B cell (primary cell): ENCODE measurements at regions not wholly inside any gene's neighbourhood (a gene's known extent, or its start where the extent isn't known, plus 50 kb on each side); places are given as distances from the start of the nearest gene placed in this dataset.

Experiments used
- ATAC-seq: fragments of 200-7000 bp; cut with Tn5 transposase; one replicate; pipeline ENCODE4 v1.10.0; 2021; ENCODE audit warnings: low read depth, mild to moderate bottlenecking, moderate number of reproducible peaks, moderate library complexity
- CTCF ChIA-PET: fragments of 350-600 bp; sonication (Branson Sonifier 250); formaldehyde crosslinking; loops from one replicate; lab custom pipeline; 2021; ENCODE audit warnings: antibody characterized with exemption, inconsistent platforms; lab: Charles Lee
- POLR2A ChIA-PET: fragments of 350-600 bp; sonication (Branson Sonifier 250); formaldehyde crosslinking; loops from one replicate; lab custom pipeline; 2021; ENCODE audit warnings: antibody characterized with exemption; lab: Charles Lee
- DNase-seq: peaks from one replicate; pipeline ENCODE4 v3.0.0; 2013
- H2AFZ ChIP-seq: 2 replicates; pipeline ENCODE4 v1.6.1; 2012; ENCODE audit warnings: mild to moderate bottlenecking, low read depth, low read length; ENCODE audit not compliant: insufficient read depth, poor library complexity, severe bottlenecking
- H3K27ac ChIP-seq, 2 donors: 1 replicate in 1 of 2; 2 replicates in 1 of 2; pipeline ENCODE4 v1.5.1; 2012 to 2013; ENCODE audit warnings: low read length in 2 of 2, mild to moderate bottlenecking in 2 of 2, moderate library complexity in 1 of 2
- H3K27me3 ChIP-seq, 4 experiments: fragments of 200-600 bp in 1 of 4; sonication (generic) in 1 of 4; replicated peaks in 1 of 4; 1 replicate in 2 of 4; 2 replicates in 2 of 4; pipeline versions ENCODE4 v1.6.1 to v1.7.0; 2013 to 2016; ENCODE audit warnings: low read length in 3 of 4, mild to moderate bottlenecking in 2 of 4, mixed read lengths in 1 of 4, moderate library complexity in 1 of 4; ENCODE audit not compliant: insufficient read depth in 4 of 4, control insufficient read depth in 3 of 4; ENCODE audit errors: control extremely low read depth in 1 of 4
- H3K36me3 ChIP-seq, 2 experiments: replicated peaks in 1 of 2; 1 replicate in 1 of 2; 2 replicates in 1 of 2; pipeline versions ENCODE4 v1.6.1 to v1.7.1; 2013; ENCODE audit warnings: low read length in 1 of 2; ENCODE audit not compliant: insufficient read depth in 2 of 2, control insufficient read depth in 1 of 2; ENCODE audit errors: control extremely low read depth in 1 of 2, extremely low read depth in 1 of 2
- H3K4me1 ChIP-seq, 2 donors: fragments of 200-600 bp in 1 of 2; sonication (generic) in 1 of 2; 1 replicate in 1 of 2; 2 replicates in 1 of 2; pipeline versions ENCODE4 v1.5.1 to v1.6.1; 2013 to 2017; ENCODE audit warnings: low read length in 2 of 2; ENCODE audit not compliant: control insufficient read depth in 2 of 2, insufficient read depth in 2 of 2
- H3K4me2 ChIP-seq: replicated peaks from 2 replicates; pipeline ENCODE3; 2012; ENCODE audit warnings: mild to moderate bottlenecking, low read depth, low read length; ENCODE audit not compliant: poor library complexity, severe bottlenecking
- H3K4me3 ChIP-seq, 5 experiments: fragments of 200-600 bp in 1 of 5; sonication (generic) in 1 of 5; 1 replicate in 3 of 5; 2 replicates in 2 of 5; pipeline versions ENCODE4 v1.5.1 to v1.7.0; 2011 to 2016; ENCODE audit warnings: low read length in 4 of 5, mild to moderate bottlenecking in 4 of 5, low read depth in 2 of 5, control low read depth in 1 of 5, moderate library complexity in 1 of 5; ENCODE audit not compliant: insufficient read depth in 1 of 5; ENCODE audit errors: control extremely low read depth in 1 of 5, extremely low read depth in 1 of 5
- H3K79me2 ChIP-seq: fragments of 200-600 bp; sonication (generic); one replicate; pipeline ENCODE4 v1.6.0; 2016; ENCODE audit warnings: low read length; ENCODE audit not compliant: control insufficient read depth, insufficient read depth
- H3K9ac ChIP-seq: fragments of 200-600 bp; sonication (generic); 2 replicates; pipeline ENCODE4 v1.6.1; 2017; ENCODE audit warnings: mild to moderate bottlenecking, low read length, moderate library complexity
- H3K9me3 ChIP-seq, 3 donors: one replicate each; pipeline versions ENCODE4 v1.6.1 to v1.7.1; 2013; ENCODE audit warnings: low read length in 2 of 3; ENCODE audit not compliant: control insufficient read depth in 2 of 3, insufficient read depth in 1 of 3; ENCODE audit errors: control extremely low read depth in 1 of 3
- H4K20me1 ChIP-seq: 2 replicates; pipeline ENCODE4 v1.6.0; 2012; ENCODE audit warnings: mild to moderate bottlenecking, low read length; ENCODE audit not compliant: insufficient read depth, control insufficient read depth, poor library complexity, severe bottlenecking
- H3K27ac Mint-ChIP-seq: one replicate; pipeline ENCODE4 v1.8.0; 2021; ENCODE audit warnings: mixed read lengths
- H3K27me3 Mint-ChIP-seq: one replicate; pipeline ENCODE4 v1.8.0; 2021; ENCODE audit warnings: mixed read lengths
- H3K4me1 Mint-ChIP-seq: one replicate; pipeline ENCODE4 v1.8.0; 2021; ENCODE audit warnings: mixed read lengths
- H3K4me3 Mint-ChIP-seq: one replicate; pipeline ENCODE4 v1.8.0; 2021; ENCODE audit warnings: mixed read lengths
- H3K9me3 Mint-ChIP-seq: one replicate; pipeline ENCODE4 v1.8.0; 2022; ENCODE audit warnings: mixed read lengths; ENCODE audit not compliant: insufficient read depth
- EZH2 ChIP-seq: IDR thresholded peaks from 2 replicates; pipeline ENCODE4 v1.6.1; 2012; ENCODE audit warnings: borderline replicate concordance, low read depth, mild to moderate bottlenecking, moderate library complexity, low read length; ENCODE audit not compliant: insufficient read depth, poor library complexity, severe bottlenecking
- WGBS: methylation state at CpG from one replicate; pipeline ENCODE4 v1.1.5; 2013; ENCODE audit warnings: missing lambda C conversion rate; ENCODE audit not compliant: insufficient coverage; 5-methylcytosine and 5-hydroxymethylcytosine counted together
- intact Hi-C: fragments of 100-400 bp; cut with micrococcal nuclease; formaldehyde crosslinking; loops from one replicate; pipeline ENCODE4 v1.10.0; 2022
- TF ChIP-seq, protein P1 (sequence below): fragments of 200-600 bp; IDR thresholded peaks from one replicate; pipeline ENCODE4 v1.8.0; 2022; ENCODE audit warnings: antibody characterized with exemption, mild to moderate bottlenecking

DNA sequence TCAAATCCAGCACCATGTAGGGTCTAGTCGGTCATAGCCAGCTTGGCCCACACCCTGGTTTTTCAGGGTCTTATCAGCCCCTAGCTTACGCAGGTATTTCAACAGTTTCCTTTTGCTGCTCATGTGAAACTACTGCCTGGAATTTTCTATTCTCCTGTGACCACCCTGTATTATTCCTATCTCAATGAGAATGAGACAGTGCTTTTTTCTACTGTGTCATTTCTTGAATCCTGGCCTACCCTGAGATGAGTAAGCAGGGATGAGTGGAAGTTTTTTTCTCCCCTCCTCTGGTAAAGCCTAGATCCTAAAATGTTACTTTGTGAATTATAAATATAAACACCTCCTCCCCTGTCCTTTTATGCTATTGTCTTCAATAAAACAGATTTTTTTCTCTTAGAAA is 62.7 kb upstream of the ARID2 start:
- no peaks in the 10 kb centered on the region for H3K36me3 ChIP-seq
- ATAC-seq: no peak
- H3K4me2 ChIP-seq: no peak overlapping the region
- DNase-seq: no peak
- Mint-ChIP-seq H3K4me3 (no peak overlapping the region), H3K4me1 (peaks cover 23% of the 10 kb centered on the region), H3K27me3 (peaks cover 4% of the 10 kb centered on the region), H3K9me3 (no peaks in the 10 kb centered on the region), H3K27ac (no peak overlapping the region)
- H3K9ac ChIP-seq: no peak overlapping the region
- no peaks in the 10 kb centered on the region for H4K20me1 ChIP-seq
- H3K4me1 ChIP-seq: peaks cover 27 to 28% of the 10 kb centered on the region in 2 donors
- H3K9me3 ChIP-seq: no peaks in the 10 kb centered on the region
- H3K27ac ChIP-seq: no peak overlapping the region
- CTCF ChIA-PET: no interaction called here
- no peak overlapping the region for H3K4me3 ChIP-seq
- intact Hi-C loops: loop anchor here (5.0 kb wide), 1 partner anchor 90 kb away; no protein-coding TSS in a partner anchor
- H3K27me3 ChIP-seq: no peaks in the 10 kb centered on the region
- POLR2A ChIA-PET: no interaction called here
- TF ChIP-seq EZH2: no peak
- TF ChIP-seq, protein P1, sequence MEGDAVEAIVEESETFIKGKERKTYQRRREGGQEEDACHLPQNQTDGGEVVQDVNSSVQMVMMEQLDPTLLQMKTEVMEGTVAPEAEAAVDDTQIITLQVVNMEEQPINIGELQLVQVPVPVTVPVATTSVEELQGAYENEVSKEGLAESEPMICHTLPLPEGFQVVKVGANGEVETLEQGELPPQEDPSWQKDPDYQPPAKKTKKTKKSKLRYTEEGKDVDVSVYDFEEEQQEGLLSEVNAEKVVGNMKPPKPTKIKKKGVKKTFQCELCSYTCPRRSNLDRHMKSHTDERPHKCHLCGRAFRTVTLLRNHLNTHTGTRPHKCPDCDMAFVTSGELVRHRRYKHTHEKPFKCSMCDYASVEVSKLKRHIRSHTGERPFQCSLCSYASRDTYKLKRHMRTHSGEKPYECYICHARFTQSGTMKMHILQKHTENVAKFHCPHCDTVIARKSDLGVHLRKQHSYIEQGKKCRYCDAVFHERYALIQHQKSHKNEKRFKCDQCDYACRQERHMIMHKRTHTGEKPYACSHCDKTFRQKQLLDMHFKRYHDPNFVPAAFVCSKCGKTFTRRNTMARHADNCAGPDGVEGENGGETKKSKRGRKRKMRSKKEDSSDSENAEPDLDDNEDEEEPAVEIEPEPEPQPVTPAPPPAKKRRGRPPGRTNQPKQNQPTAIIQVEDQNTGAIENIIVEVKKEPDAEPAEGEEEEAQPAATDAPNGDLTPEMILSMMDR: no peak
- no peak overlapping the region for H2AFZ ChIP-seq
- no peaks in the 10 kb centered on the region for H3K79me2 ChIP-seq
- 100% methylated on average over 1 of the region's 2 CpGs for WGBS

DNA sequence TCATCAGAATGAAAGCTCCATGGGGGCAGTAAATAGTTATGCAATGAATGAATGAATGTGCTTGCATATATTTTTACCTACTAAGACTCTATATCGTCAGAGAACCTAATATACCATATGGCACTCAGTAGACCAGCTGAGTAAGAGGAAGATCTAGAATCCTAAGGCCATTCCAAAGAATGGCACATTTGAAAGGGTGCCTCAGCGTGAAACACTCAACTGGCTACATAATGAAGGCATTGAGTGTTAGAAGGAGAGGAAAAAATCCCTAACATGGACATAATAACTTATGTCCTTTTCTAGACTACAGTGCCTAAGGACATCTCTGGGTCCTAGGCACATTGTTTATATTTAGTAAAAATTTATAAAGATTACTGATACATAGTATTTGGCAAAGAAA is 61.7 kb upstream of the ARID2 start:
- Histone ChIP-seq H3K27ac (no peak overlapping the region), H3K9me3 (no peaks in the 10 kb centered on the region), H2AFZ (no peak overlapping the region), H4K20me1 (no peaks in the 10 kb centered on the region), H3K36me3 (no peaks in the 10 kb centered on the region), H3K9ac (no peak overlapping the region), H3K4me2 (no peak overlapping the region), H3K4me1 (peaks cover 27 to 28% of the 10 kb centered on the region in 2 donors), H3K27me3 (no peaks in the 10 kb centered on the region), H3K79me2 (no peaks in the 10 kb centered on the region), H3K4me3 (no peak overlapping the region)
- no peak for ATAC-seq
- no peak overlapping the region for H3K4me3 Mint-ChIP-seq
- DNase-seq: no peak
- TF ChIP-seq, protein P1: no peak
- no peak for TF ChIP-seq EZH2
- no peak overlapping the region for H3K27ac Mint-ChIP-seq
- ChIA-PET POLR2A (no interaction called here), CTCF (interaction anchor here (1.4 to 2.9 kb wide), 2 partner anchors 58 to 63 kb away, joined by 3 to 13 read pairs; no protein-coding TSS in a partner anchor)
- intact Hi-C loops: loop anchor here (5.0 kb wide), 1 partner anchor 90 kb away; no protein-coding TSS in a partner anchor
- no peaks in the 10 kb centered on the region for H3K27me3 Mint-ChIP-seq
- peaks cover 23% of the 10 kb centered on the region for H3K4me1 Mint-ChIP-seq
- H3K9me3 Mint-ChIP-seq: no peaks in the 10 kb centered on the region
- WGBS: no CpG with 5 or more reads among the region's 2 CpGs
